ENCODE measurements at regions not wholly inside any gene's neighbourhood (a gene's known extent, or its start where the extent isn't known, plus 50 kb on each side); places are given as distances from the start of the nearest gene placed in this dataset.

- DNase-seq (no peak), ATAC-seq (no peak)
- TF ChIP-seq CTCF (IDR thresholded peaks at IDR 0.05): no peak
Measured at GRCh38 chr20:6506906-6507305, 260.6 kb upstream of the BMP2 start.

GRCh38 chr20:6504826-6505225 lies 262.7 kb upstream of the BMP2 start:
- intact Hi-C loops (cut with DNase I): no loop called here
- ATAC-seq: no peak
- DNase-seq: no peak
- no peaks in the 10 kb centered on the region for H3K27me3 ChIP-seq
- H3K36me3 ChIP-seq: no peaks in the 10 kb centered on the region
- no peak overlapping the region for H3K27ac ChIP-seq
- H3K4me3 ChIP-seq: no peak overlapping the region
- no peaks in the 10 kb centered on the region for H3K4me1 ChIP-seq
- TF ChIP-seq CTCF (IDR thresholded peaks at IDR 0.05): no peak
- H3K9me3 ChIP-seq: no peaks in the 10 kb centered on the region

More at GRCh38 chr20:6506906-6507305, 260.6 kb upstream of the BMP2 start:
- Histone ChIP-seq H3K27me3 (no peaks in the 10 kb centered on the region), H3K9me3 (no peaks in the 10 kb centered on the region), H3K4me3 (no peak overlapping the region), H3K27ac (no peak overlapping the region), H3K4me1 (no peaks in the 10 kb centered on the region), H3K36me3 (no peaks in the 10 kb centered on the region)
- intact Hi-C loops (cut with DNase I): no loop called here

- intact Hi-C loops (cut with DNase I): no loop called here
- Histone ChIP-seq H3K27ac (no peak overlapping the region), H3K4me1 (no peaks in the 10 kb centered on the region), H3K4me3 (no peak overlapping the region), H3K9me3 (no peaks in the 10 kb centered on the region), H3K36me3 (no peaks in the 10 kb centered on the region), H3K27me3 (no peaks in the 10 kb centered on the region)
- no peak for TF ChIP-seq CTCF (IDR thresholded peaks at IDR 0.05)
- DNase-seq (no peak), ATAC-seq (no peak)
Measured at GRCh38 chr20:6504179-6504578, 263.3 kb upstream of the BMP2 start.

- no peak for ATAC-seq
- Histone ChIP-seq H3K36me3 (no peaks in the 10 kb centered on the region), H3K4me3 (no peak overlapping the region), H3K27ac (no peak overlapping the region), H3K27me3 (no peaks in the 10 kb centered on the region), H3K9me3 (no peaks in the 10 kb centered on the region), H3K4me1 (no peaks in the 10 kb centered on the region)
- no peak for TF ChIP-seq CTCF (IDR thresholded peaks at IDR 0.05)
- no peak for DNase-seq
- intact Hi-C loops (cut with DNase I): no loop called here
Measured at GRCh38 chr20:6502999-6503398, 264.5 kb upstream of the BMP2 start.

- Histone ChIP-seq H3K4me3 (no peak overlapping the region), H3K36me3 (no peaks in the 10 kb centered on the region), H3K27ac (no peak overlapping the region), H3K4me1 (no peaks in the 10 kb centered on the region), H3K9me3 (no peaks in the 10 kb centered on the region), H3K27me3 (no peaks in the 10 kb centered on the region)
- TF ChIP-seq CTCF (IDR thresholded peaks at IDR 0.05): no peak
- intact Hi-C loops (cut with DNase I): no loop called here
- DNase-seq: peak in 2 of 4 donors; percentile 4 to 7
- no peak for ATAC-seq
Measured at GRCh38 chr20:6502219-6502618, 265.3 kb upstream of the BMP2 start.

Measured in left lung (tissue), 4 donors.